Esophagus squamous epithelium (tissue), 5 donors: ENCODE measurements at regions not wholly inside any gene's neighbourhood (a gene's known extent, or its start where the extent isn't known, plus 50 kb on each side); places are given as distances from the start of the nearest gene placed in this dataset.

Experiments used
- DNase-seq: peaks from one replicate; lab custom pipeline; 2025; lab: John Stamatoyannopoulos, UW
- H3K27ac ChIP-seq, 4 donors: fragments of 200-600 bp; sonication (generic); one replicate each; pipeline ENCODE4 v1.5.1; 2016 to 2019; ENCODE audit warnings: mild to moderate bottlenecking in 1 of 4
- H3K27me3 ChIP-seq, 4 donors: fragments of 200-600 bp; sonication (generic); 1 replicate in 3 of 4; 2 replicates in 1 of 4; pipeline versions ENCODE4 v1.5.1 to v1.6.0; 2017 to 2021; ENCODE audit warnings: antibody characterized with exemption in 1 of 4
- H3K36me3 ChIP-seq, 3 donors: fragments of 200-600 bp; sonication (generic); one replicate each; pipeline ENCODE4 v1.5.1; 2016 to 2019
- H3K4me1 ChIP-seq, 3 donors: fragments of 200-600 bp; sonication (generic); one replicate each; pipeline ENCODE4 v1.5.1; 2017 to 2019
- H3K4me3 ChIP-seq, 4 donors: fragments of 200-600 bp; sonication (generic); 1 replicate in 3 of 4; 2 replicates in 1 of 4; pipeline ENCODE4 v1.5.1; 2016 to 2019; ENCODE audit warnings: mild to moderate bottlenecking in 2 of 4, moderate library complexity in 1 of 4
- H3K9me3 ChIP-seq, 3 donors: fragments of 200-600 bp; sonication (generic); one replicate each; pipeline ENCODE4 v1.5.1; 2016 to 2019
- CTCF ChIP-seq, 6 experiments: fragments of 450-650 bp in 4 of 6; fragments of 200-600 bp in 2 of 6; sonication (generic) in 2 of 6; IDR thresholded peaks; one replicate each; pipeline ENCODE4 v1.5.1; 2016 to 2019; ENCODE audit warnings: antibody characterized with exemption in 6 of 6, mild to moderate bottlenecking in 4 of 6, moderate library complexity in 4 of 6
- POLR2A ChIP-seq, 4 donors: fragments of 450-650 bp; IDR thresholded peaks; one replicate each; pipeline ENCODE4 v1.6.1; 2017; ENCODE audit warnings: antibody characterized with exemption in 4 of 4, mild to moderate bottlenecking in 4 of 4, moderate library complexity in 3 of 4
- WGBS, 2 donors: methylation state at CpG; one replicate each; pipeline ENCODE4 v1.1.5; 2018; 5-methylcytosine and 5-hydroxymethylcytosine counted together
- intact Hi-C: fragments of 100-400 bp; cut with DNase I; formaldehyde crosslinking; loops from one replicate; pipeline ENCODE4 v1.15.0; 2022
- donor health status: DM: yes; HTN: yes; CAD: no.

- TF ChIP-seq POLR2A (IDR thresholded peaks at IDR 0.05) (no peak), CTCF (IDR thresholded peaks at IDR 0.05) (no peak)
- Histone ChIP-seq H3K27me3 (no peaks in the 10 kb centered on the region), H3K9me3 (no peaks in the 10 kb centered on the region), H3K4me1 (no peaks in the 10 kb centered on the region), H3K4me3 (no peak overlapping the region), H3K27ac (no peak overlapping the region), H3K36me3 (no peaks in the 10 kb centered on the region)
- no peak for DNase-seq
- 74 to 76% methylated on average over 4 of the region's 4 CpGs for WGBS, 2 donors
- intact Hi-C loops: no loop called here
Measured at GRCh38 chr7:15863951-15864625, 177.6 kb upstream of the MEOX2 start.

- no peaks in the 10 kb centered on the region for H3K27me3 ChIP-seq
- DNase-seq: no peak
- no peak overlapping the region for H3K4me3 ChIP-seq
- H3K9me3 ChIP-seq: no peaks in the 10 kb centered on the region
- H3K36me3 ChIP-seq: no peaks in the 10 kb centered on the region
- H3K27ac ChIP-seq: no peak overlapping the region
- no peak for TF ChIP-seq CTCF (IDR thresholded peaks at IDR 0.05)
- intact Hi-C loops: no loop called here
- no peaks in the 10 kb centered on the region for H3K4me1 ChIP-seq
Measured at GRCh38 chr7:15862781-15863165, 176.3 kb upstream of the MEOX2 start.

- no peak for DNase-seq
- intact Hi-C loops: no loop called here
- no peak for TF ChIP-seq CTCF (IDR thresholded peaks at IDR 0.05)
- no peak for TF ChIP-seq POLR2A (IDR thresholded peaks at IDR 0.05)
- no peaks in the 10 kb centered on the region for H3K27me3 ChIP-seq
- no peak overlapping the region for H3K4me3 ChIP-seq
- no peaks in the 10 kb centered on the region for H3K9me3 ChIP-seq
- no peaks in the 10 kb centered on the region for H3K36me3 ChIP-seq
- no peak overlapping the region for H3K27ac ChIP-seq
- WGBS, 2 donors: 21 to 31% methylated on average over 4 of the region's 4 CpGs
- no peaks in the 10 kb centered on the region for H3K4me1 ChIP-seq
Measured at GRCh38 chr7:15862016-15862780, 175.7 kb upstream of the MEOX2 start.

GRCh38 chr7:15860264-15860949 lies 173.9 kb upstream of the MEOX2 start:
- H3K36me3 ChIP-seq: no peaks in the 10 kb centered on the region
- intact Hi-C loops: no loop called here
- H3K9me3 ChIP-seq: no peaks in the 10 kb centered on the region
- 60 to 65% methylated on average over 1 of the region's 1 CpG for WGBS, 2 donors
- DNase-seq: no peak
- H3K4me1 ChIP-seq: no peaks in the 10 kb centered on the region
- no peak overlapping the region for H3K27ac ChIP-seq
- no peak for TF ChIP-seq CTCF (IDR thresholded peaks at IDR 0.05)
- no peak for TF ChIP-seq POLR2A (IDR thresholded peaks at IDR 0.05)
- no peak overlapping the region for H3K4me3 ChIP-seq
- H3K27me3 ChIP-seq: no peaks in the 10 kb centered on the region

GRCh38 chr7:15857026-15857425 lies 170.5 kb upstream of the MEOX2 start:
- Histone ChIP-seq H3K27me3 (no peaks in the 10 kb centered on the region), H3K36me3 (no peaks in the 10 kb centered on the region), H3K9me3 (no peaks in the 10 kb centered on the region), H3K4me1 (no peaks in the 10 kb centered on the region), H3K27ac (no peak overlapping the region), H3K4me3 (no peak overlapping the region)
- TF ChIP-seq POLR2A (IDR thresholded peaks at IDR 0.05) (no peak), CTCF (IDR thresholded peaks at IDR 0.05) (no peak)
- DNase-seq: no peak
- whole genome bisulfite sequencing, 2 donors: 74 to 87% methylated on average over 3 of the region's 3 CpGs
- intact Hi-C loops: no loop called here
